ENCODE measurements at regions not wholly inside any gene's neighbourhood (a gene's known extent, or its start where the extent isn't known, plus 50 kb on each side); places are given as distances from the start of the nearest gene placed in this dataset.

GRCh38 chr5:152932621-152933020 is 527.5 kb upstream of the NMUR2 start:
- DNase-seq (ENCODE audit: low read depth, low spot score), result no peak
- ChIA-PET POLR2A (no interaction called here), CTCF (no interaction called here)
- TF ChIP-seq CTCF (IDR thresholded peaks at IDR 0.05; ENCODE audit: low read depth, low read length), result no peak
- Histone ChIP-seq H3K27me3 (ENCODE audit: control insufficient read depth, insufficient read depth, low read length) (no peaks in the 10 kb centered on the region), H3K4me3 (ENCODE audit: low read depth, low read length) (no peak overlapping the region), H3K9me3 (ENCODE audit: control insufficient read depth, insufficient read depth, low read length) (peaks cover 7% of the 10 kb centered on the region; the same call in 1 of the 2 replicates), H3K27ac (ENCODE audit: low read depth, low read length) (no peak overlapping the region)

GRCh38 chr5:152933056-152933455 is 528.0 kb upstream of the NMUR2 start:
- Histone ChIP-seq H3K9me3 (ENCODE audit: control insufficient read depth, insufficient read depth, low read length) (peaks cover 7% of the 10 kb centered on the region; the same call in 1 of the 2 replicates), H3K4me3 (ENCODE audit: low read depth, low read length) (no peak overlapping the region), H3K27me3 (ENCODE audit: control insufficient read depth, insufficient read depth, low read length) (no peaks in the 10 kb centered on the region), H3K27ac (ENCODE audit: low read depth, low read length) (no peak overlapping the region)
- POLR2A ChIA-PET, result no interaction called here
- DNase-seq (ENCODE audit: low read depth, low spot score), result no peak
- CTCF ChIA-PET, result no interaction called here
- no peak for TF ChIP-seq CTCF (IDR thresholded peaks at IDR 0.05; ENCODE audit: low read depth, low read length)

DNA sequence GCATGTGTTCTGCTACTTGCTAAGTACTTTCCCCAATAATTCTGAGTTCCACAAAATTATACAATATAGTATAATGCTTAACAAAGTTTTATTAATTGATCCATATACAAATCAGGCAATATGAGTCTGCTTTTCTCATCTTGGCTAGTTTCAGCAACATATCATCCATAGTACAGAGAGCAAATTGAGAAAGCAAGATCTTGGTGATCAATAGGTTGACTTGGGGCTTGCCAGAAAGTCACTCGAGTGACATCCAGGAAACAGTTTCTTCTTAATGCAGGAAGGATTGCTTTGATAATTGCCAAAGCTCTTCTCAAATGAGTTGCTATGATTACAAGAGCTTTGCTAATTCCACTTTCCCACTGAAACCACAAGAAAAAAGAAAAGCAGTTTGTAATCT is 533.6 kb upstream of the NMUR2 start:
- POLR2A ChIA-PET, result no interaction called here
- no peak overlapping the region for H3K27ac ChIP-seq (ENCODE audit: low read depth, low read length)
- no peak for TF ChIP-seq CTCF (IDR thresholded peaks at IDR 0.05; ENCODE audit: low read depth, low read length)
- CTCF ChIA-PET, result no interaction called here
- no peaks in the 10 kb centered on the region for H3K27me3 ChIP-seq (ENCODE audit: control insufficient read depth, insufficient read depth, low read length)
- H3K9me3 ChIP-seq (ENCODE audit: control insufficient read depth, insufficient read depth, low read length), result peaks cover 4% of the 10 kb centered on the region; the same call in 1 of the 2 replicates
- no peak for DNase-seq (ENCODE audit: low read depth, low spot score)
- H3K4me3 ChIP-seq (ENCODE audit: low read depth, low read length), result no peak overlapping the region

DNA sequence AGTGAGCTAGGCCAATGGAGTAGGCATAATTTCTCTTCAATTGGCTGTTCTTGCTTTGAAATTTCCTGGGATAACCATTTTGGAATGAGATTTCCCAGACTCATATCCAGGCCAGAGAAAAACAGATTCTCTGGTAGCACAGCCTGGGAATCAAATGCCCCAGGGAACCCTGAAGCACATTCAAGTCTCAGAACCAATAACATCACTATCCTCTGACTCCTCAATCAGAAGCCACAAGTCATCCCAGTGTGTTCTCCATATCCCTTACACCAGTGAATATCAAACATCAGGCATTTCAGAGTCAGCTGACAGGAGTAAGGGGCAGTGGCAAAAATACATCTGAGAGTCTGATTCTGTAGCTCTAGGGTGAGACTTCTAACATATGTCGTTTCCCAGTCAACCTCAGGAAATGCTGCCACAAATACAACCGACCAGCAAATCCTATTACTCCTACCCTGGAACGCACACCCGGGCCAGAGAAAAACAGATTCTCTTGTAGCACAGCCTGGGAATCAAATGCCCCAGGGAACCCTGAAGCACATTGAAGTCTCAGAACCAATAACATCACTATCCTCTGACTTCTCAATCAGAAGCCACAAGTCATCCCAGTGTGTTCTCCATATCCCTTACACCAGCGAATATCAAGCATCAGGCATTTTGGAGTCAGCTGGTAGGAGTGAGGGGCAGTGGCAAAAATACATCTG is 537.7 kb upstream of the NMUR2 start:
- Histone ChIP-seq H3K9me3 (ENCODE audit: control insufficient read depth, insufficient read depth, low read length) (peaks cover 4% of the 10 kb centered on the region; the same call in 1 of the 2 replicates), H3K27me3 (ENCODE audit: control insufficient read depth, insufficient read depth, low read length) (no peaks in the 10 kb centered on the region), H3K27ac (ENCODE audit: low read depth, low read length) (no peak overlapping the region), H3K4me3 (ENCODE audit: low read depth, low read length) (no peak overlapping the region)
- TF ChIP-seq CTCF (IDR thresholded peaks at IDR 0.05; ENCODE audit: low read depth, low read length), result no peak
- no peak for DNase-seq (ENCODE audit: low read depth, low spot score)
- ChIA-PET CTCF (no interaction called here), POLR2A (no interaction called here)

DNA sequence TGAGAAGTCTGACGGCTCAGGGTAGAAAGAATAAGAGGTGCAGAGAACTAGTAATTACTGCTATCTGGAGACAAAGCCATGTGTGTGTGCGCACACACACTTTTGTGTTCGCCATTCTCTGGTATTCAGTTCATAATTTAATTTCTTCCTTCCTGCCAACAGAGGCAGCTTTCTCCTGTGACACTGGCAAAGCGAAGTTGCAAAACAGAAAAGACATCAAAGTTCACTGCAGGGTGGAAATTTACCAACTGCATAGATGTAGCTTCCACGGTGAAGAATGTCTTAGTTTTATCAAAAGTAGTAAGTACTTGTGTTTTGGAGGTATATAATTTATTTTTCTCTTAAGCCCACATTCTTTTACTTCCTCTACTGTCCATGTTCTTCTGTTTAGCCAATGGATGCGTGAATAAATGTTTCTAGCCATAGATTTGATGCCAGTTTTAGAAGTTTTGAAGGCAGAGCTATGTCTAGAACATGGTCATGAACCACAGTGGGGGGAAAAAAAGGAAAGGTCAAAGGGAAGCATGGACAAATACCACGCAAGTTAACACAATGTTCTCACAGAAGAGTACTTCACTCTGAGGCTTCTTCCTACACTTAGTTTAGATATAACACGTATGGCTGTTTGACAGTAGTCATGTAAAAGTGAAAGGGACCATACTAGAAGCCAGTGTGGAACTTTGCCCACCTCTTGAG is 536.5 kb upstream of the GRIA1 start:
- POLR2A ChIA-PET, result no interaction called here
- CTCF ChIA-PET, result no interaction called here
- no peak for DNase-seq (ENCODE audit: low read depth, low spot score)

More for the DNA sequence above, 536.5 kb upstream of the GRIA1 start:
- H3K27me3 ChIP-seq (ENCODE audit: control insufficient read depth, insufficient read depth, low read length), result no peaks in the 10 kb centered on the region
- H3K9me3 ChIP-seq (ENCODE audit: control insufficient read depth, insufficient read depth, low read length), result no peaks in the 10 kb centered on the region
- TF ChIP-seq CTCF (IDR thresholded peaks at IDR 0.05; ENCODE audit: low read depth, low read length), result no peak
- H3K27ac ChIP-seq (ENCODE audit: low read depth, low read length), result no peak overlapping the region
- H3K4me3 ChIP-seq (ENCODE audit: low read depth, low read length), result no peak overlapping the region
